GM19023 (cell line): ENCODE measurements at regions not wholly inside any gene's neighbourhood (a gene's known extent, or its start where the extent isn't known, plus 50 kb on each side); places are given as distances from the start of the nearest gene placed in this dataset.

Experiments used
- ATAC-seq: cut with Tn5 transposase; IDR thresholded peaks from one replicate; pipeline ENCODE4 v1.9.1; 2021; ENCODE audit warnings: mild to moderate bottlenecking, moderate library complexity; ENCODE audit not compliant: unreplicated experiment

DNA sequence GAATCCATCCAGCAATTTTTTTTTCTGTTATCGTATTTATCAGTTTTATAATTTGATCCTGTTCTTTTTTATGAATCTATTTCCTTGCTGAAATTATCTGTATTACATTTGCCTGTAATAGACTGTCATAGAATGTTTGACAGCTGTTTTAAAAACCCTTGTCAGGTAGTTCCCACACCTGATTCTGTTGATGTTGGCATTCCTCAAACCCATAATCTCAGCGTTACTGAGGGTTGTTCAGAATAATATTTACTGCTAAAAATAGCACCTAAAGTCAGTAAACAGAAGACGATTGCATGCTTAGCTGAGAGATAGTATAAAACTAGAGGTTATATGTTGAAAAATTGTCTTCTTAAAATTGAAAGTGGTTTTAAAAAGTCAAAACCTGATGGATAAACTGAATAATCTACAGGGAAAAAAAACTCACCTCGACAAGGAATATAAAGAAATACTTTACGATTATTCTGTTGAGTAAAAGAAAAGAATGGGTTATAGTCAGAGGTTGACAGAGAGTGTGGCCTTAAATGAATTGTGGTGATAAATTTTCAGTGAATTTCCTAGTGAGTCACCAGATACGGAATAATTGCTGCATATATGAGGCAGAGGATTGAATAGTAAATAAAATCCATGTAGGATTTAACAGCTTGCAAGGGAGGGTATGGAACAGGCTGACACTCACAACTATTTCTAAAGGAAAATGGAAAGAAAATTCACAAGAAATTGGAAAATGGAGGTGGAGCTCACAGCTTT lies 824.1 kb upstream of the IGFBP3 start:
- ATAC-seq = no peak

DNA sequence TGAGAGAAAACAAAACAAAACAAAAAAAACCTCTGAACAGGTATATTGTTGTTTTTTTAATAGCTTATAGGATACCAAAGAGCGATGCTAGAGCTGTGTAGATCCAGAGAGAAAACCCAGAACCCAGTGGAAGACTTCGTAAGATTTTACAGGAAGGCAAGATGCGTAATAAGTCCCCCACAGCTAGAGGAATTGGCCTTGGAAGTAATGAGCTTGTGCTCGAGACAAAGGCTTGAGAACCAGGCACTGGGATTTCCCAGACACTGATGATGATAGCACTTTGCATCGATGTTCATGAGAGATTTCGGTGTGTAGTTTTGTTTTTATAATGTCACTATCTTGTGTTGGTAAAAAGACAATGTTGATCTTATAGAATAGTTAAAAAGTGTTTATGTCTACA lies 821.5 kb upstream of the IGFBP3 start:
- no peak for ATAC-seq

DNA sequence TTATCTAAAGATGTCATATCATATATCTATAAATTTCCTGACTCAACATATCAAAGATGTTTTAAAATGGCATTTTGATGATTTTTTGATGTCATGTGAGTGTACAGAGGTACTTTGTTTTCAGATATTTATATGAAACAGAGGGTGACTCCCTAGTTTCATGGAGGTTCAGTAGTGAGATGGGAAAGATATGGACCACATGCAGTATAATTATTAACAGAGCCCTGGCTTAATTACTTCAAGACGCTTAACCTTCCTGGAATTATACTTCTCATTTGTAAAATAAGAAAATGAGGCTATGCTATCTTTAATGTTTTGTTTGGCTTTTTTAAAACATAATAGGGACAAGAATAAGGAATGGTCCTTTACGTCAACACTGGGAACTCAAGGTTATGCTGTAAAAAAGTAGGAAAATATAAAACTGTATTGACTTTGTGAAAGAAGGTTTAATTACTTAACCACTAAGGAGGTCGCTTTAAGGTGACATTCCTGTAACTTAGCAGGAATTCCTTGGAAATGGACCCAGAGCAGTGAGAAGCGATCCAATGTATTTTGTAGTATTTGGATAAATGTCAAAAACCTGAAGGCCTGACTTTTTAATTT lies 821.0 kb upstream of the IGFBP3 start:
- ATAC-seq = no peak

DNA sequence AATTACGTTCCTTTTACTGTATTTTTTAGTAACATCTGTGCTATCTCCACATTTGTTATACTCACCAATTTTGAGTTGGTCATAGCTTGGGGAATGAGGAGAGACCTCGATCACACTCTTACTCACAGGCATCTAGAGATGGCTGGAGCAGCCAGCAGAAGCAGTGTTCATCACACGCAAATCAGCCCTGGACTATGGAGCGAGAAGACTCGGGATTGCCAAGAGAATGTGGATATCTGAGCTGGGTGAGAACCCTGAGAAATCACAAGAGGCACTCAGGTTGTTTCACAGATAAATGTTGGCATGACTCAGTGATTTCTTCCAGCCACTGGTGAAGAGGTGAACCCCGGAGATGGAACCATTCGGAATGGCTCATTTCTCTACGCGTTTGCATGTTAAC lies 820.1 kb upstream of the IGFBP3 start:
- no peak for ATAC-seq

DNA sequence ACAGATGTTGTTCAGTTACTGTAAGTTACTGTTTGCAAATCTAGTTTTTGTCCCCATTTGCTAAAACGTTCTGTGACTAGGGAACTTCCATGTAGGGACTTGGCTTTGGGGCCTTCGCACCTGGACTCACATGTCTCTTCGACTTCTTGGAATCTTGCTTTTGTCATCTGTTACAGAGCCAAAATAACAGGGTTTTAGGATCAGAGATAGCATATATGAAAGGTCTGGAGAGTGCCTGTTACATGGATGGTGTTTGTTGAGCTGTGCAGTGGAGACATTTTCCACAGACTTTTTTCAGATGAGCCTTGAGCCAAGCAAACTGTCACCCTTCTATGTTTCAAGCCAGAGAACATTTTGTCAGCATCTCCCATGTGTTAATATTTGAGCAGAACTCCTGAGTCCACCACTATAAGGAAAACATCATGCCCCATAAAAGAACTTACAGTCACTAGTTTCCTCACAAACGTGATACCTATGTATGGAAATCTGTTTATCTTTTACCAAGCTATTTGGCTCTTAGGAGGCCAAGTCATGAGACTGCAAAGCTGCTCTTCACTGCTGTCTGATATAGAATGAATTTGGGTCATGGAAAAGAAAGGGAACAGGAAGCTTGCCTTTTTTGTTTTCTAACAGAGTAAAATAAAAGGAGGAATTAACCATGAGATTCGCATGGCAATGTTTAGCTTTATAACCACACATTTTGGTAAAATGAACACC lies 818.6 kb upstream of the IGFBP3 start:
- no peak for ATAC-seq

DNA sequence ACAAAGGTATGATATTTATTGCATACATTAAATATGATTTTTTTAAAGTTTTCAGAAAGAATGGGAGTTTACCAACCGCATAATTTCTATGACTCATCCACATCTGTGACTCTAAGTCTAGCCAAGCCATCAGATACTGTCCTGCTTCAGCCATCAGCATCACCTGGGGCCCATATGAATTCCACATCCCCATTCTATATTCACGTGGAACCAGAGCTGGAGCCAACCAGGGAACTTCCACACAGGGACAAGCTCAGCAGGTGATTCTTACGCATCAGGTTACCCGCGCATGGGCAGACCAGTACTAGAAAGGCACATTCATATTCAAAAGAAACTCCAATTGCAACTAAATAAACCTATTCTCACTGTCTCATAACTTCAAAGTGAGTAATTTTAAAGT lies 817.7 kb upstream of the IGFBP3 start:
- ATAC-seq = no peak

DNA sequence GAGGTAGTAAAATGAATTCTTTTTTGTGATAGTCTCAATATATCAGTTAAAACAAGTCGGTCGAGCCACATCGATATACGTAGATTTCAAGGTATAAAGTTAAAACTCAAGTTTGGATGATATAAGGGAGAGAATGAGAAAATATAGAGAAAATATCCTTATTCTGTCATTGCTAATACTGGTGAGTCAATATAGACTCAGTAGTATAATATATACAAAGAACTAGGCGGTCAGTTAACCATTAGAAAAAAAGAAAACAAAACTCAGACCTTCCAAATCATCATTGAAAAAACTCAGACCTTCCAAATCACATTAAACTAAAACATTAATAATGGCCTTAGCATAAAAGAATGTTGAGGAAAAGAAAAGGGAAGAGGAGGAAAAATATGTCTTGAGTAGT lies 817.1 kb upstream of the IGFBP3 start:
- no peak for ATAC-seq

DNA sequence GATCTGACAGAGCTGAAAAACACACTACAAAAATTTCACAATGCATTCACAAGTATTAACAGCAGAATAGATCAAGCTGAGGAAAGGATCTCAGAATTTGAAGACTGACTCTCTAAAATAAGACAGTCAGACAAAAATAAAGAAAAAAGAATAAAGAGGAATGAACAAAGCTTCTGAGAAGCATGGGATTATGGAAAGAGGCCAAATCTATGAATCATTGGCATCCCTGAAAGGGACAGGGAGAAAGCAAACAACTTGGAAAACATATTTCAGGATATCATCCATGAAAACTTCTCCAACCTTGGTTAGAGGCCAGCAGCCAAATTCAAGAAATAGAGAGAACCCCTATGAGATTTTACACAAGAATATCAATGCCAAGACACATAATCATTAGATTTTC lies 804.8 kb upstream of the IGFBP3 start:
- no peak for ATAC-seq

DNA sequence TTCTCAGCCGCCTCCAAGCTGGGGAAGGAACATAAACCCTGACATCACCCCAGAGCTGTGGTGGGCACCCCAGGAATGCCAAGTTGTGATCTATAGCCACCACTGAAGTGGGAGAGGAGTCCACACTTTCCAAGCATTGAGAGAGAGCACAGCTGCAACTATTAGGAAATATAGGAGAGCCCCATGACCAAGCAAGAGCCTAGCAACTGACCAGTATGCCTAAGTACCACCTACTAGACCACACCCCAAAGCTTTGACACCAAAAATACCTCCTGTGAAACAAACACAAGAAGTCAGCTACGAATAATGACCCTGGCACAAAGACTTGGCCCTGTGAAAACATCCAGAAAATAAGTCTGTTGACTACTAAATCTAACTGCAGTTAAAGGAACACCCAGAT lies 804.1 kb upstream of the IGFBP3 start:
- no peak for ATAC-seq

DNA sequence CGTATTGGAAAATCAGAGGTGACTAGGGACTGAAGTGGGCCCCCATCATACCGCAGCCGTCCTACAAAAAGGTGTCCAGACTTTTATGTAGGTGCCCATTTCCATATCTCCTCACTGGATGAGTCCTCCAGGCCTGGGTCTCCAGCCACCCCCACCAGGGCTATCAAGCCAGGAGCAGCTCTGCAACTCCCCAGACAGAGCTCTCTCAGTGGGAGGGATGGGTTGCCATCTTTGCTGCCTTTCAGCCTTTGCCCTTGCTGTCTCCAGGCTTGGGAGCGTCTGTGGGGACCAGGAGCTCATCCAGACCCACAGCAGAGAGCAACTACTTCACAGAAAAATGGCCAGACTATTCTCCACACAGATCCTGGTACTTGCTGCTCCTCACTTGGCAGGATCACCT lies 802.7 kb upstream of the IGFBP3 start:
- no peak for ATAC-seq

DNA sequence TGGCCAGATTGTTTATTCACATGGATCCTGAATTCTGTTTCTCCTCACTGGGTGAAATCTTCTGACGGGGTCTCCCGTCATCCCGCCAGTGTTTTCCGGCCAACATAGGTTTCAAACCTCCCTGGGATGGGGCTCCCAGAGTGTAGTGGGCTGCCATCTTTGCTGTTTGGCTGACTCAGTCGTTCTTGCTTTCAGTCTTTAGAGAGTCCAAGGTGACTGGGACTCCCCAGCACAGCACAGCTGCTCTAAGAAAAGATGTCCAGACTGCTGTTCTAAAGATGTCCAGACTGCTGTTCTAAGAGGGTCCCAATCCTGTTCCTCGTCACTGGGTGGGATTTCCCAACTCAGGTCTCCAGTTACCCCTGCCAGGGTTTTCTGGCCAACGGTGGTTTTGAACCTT lies 801.9 kb upstream of the IGFBP3 start:
- ATAC-seq = no peak

DNA sequence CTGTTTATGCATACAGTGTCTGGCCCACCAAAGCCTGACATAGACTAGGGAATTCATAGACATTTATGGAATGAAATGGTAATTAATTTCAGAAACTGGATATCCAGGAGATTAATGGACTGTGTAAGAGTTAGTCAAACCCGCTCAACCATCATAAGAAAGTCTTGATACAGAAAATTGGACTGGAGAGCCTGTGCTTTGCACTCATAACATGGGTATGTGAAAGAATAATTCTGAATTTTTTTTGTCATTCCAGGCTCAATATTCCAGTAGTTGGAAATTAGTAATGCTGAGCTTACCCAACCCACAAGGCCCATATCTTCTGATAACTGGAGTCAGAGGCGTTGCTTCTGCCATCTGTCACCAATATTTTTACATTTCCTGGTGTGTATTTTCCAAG lies 799.7 kb upstream of the IGFBP3 start:
- no peak for ATAC-seq

DNA sequence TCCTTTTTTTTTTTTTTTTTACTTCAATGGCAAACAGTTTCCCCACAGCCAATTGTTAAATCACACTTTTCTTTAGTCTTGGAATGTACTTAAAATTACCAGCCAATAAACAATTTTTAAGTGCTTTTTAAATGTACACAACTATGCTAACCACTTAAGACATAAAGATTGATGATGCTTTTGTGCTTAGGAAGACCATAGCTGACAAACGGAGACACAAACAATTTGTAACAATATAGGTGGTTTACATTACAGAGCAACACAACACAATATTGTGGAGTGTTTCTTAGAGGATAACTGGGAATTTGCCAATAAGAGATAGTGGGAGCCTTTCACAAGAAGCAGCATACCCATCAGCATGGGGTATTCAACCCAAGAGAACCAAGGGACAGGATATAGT lies 798.5 kb upstream of the IGFBP3 start:
- no peak for ATAC-seq

DNA sequence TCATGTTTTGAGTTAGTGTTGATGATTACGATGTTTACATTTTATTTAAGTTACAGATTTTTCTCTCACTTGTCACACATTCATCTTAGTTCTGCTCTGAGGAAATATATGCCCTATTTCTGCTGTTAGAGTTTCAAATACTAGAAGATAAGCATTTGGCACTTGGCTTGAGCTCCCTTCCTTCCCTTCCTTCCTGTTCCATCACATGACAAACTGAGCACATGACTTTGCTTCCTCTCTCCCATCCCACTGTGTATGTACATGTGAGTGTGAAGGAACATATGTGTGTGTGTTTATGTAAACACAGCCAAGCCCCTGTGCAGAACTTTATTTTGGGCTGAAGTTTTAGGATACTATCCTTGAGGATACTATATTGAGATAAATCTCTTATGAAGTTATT lies 795.9 kb upstream of the IGFBP3 start:
- no peak for ATAC-seq

DNA sequence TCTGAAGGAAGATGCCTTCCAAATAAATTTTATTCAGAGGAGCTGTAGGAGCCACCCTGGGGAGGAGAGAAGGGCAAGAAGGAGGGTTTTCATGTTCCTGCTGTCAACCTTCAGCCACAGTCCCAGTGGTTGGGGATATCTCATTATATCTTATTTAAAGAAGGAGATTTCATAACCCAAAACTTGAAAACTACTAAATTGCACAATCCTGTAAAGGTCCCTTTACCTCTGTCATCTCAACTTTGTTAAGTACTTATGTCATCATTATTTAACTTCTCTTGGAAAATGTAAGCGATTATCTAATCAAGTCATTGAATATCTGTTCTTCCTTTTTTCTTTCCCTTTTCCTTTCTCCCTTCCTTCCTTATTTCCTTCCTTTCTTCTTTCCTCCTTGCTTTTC lies 794.5 kb upstream of the IGFBP3 start:
- no peak for ATAC-seq

DNA sequence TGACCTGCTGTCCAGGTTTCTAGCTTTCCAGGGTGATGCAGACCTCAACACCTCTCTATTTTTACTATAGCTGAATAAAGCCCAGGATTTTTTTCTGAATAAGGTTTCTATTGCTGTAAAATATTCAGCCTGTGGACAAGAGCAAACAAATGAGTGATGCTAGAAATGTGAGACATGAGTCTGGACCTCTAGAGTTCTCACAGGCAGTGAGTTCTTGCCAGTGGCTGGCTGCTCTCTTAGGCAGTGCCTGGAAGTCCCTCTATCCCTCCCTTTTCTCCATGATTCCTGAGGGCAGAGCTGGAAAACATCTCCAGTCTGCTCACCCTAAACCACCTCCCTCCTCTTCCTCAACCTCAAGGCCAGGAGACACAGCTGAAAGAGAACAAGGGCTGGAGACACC lies 793.8 kb upstream of the IGFBP3 start:
- no peak for ATAC-seq

DNA sequence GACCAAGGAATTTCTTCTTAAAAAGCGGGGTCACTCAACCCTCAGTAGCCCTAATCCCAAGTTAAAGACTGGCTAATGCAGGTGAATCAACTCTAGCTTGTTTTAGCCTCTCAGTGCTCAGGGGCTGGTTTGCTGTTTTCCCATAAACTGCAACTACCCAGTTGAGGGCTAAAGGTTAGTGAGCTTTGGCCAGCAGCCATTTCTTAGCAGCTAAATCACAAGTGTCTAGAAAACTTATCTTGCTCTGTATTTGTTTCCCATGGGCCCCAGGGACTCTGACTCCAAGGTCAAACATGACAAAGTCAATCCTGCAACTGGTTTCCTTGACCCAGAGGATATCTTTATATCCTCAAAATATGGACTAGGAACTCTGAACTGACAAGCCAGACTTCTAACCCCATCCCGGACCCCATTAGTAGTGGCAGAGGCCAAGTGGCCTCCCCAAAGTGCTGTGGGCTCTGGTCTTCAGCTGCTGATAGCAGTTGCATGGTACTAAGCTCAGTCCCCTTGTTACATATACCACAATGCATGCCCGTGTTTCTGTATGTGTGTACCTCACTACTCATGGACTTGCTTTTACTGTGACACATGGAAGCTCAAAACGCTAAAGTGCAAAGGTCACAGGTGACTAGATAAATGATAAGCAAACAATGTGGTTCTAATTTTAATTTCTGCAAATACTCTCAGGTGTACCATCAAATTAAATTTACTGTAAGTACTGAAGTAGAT lies 793.0 kb upstream of the IGFBP3 start:
- no peak for ATAC-seq

DNA sequence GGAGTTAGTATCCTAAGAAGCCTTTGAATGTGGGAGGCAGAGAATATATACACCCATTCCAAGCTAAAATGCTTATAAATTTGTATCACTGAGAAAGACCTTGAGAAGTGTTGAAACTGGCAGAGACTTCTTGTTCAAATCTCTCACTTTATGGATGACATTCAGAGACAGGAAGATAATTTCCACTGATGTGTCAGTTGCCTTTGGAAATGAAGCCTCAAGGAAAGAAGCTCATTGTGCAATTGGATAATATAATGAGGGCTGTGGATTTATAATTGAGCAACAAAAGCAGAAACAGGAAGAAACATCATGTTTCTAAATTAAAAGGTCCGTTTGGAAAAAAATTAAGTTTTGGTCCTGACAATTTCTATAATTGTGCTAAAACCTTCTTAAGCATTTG lies 789.9 kb upstream of the IGFBP3 start:
- ATAC-seq = no peak

DNA sequence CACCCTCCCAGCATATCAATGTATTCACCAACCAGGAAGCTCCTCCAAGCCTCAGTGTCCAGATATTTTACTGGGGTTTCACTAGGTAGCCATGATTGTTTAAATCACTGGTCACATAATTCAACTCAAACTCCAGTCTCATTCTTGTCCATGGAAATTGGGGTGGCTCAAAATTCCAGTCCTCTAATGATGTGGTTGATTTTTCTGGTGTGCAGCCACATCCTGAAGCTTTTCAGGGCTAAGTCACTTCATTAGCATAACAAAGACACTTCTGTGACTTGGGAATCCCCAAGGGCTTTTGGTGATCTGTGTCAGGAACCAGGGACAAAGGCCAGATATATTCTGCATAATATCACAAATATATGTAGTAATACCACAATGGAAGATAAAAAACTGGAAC lies 786.9 kb upstream of the IGFBP3 start:
- no peak for ATAC-seq

DNA sequence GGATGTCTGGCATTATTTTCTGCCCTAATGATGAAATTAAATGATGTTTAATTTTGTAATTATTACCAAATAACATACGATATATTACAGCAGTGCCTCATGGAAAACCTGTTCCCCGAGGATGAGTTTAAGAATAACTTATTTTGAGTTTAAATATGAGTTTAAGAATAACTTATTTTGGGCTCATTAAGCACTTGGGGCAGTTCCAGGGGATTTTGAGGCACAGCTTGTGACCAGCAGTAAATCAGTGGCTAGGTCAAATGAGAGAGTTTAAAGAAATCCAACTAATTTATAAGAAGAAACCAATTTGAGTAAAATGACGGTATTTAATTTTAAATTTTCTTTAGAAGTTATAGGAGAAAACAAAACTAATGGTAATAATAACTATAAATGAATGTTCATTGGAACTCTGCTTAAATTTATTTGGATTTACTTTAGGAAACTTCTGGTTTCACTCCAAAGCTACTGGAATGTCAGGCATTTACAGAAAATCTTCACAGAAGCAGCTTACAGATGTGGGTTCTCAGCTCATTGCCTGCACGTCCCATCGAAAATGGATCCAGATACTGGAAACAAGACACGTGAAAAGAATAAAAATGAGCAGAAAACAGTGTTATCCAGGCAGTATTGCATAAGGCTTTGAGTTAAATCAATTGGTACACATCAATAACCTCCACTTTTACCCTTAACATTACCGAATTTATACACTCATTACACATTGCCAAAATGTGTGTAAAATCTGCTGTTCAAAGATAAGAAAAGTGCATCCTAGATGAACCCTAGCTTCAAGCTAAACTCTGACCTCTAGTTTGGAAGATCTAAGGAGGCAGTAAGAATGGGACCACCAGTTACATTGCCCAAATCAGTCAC lies 784.5 kb upstream of the IGFBP3 start:
- no peak for ATAC-seq

DNA sequence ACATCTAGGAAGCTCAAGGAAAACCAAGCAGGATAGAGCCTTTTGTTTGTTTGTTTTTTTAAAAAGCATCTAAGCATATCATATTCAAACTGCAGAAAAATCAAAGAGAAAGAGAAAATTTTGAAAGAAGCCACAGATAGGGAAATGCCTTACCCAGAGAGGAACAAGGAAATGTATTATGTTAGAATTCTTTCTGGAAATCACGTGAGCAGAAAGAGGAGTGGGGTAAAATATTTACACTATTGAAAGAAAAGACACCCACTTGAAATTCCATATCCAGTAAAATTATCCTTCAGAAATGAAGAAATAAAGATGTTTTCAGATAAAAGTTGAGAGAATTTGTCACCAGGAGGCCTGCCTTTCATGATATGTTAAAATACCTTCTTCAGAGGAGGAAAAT lies 775.7 kb upstream of the IGFBP3 start:
- ATAC-seq = no peak
